Hepatocyte (in vitro differentiated cells): ENCODE measurements at regions not wholly inside any gene's neighbourhood (a gene's known extent, or its start where the extent isn't known, plus 50 kb on each side); places are given as distances from the start of the nearest gene placed in this dataset.

ENCODE experiments used
- CTCF ChIP-seq: fragments of 200-600 bp; sonication (generic); IDR thresholded peaks from 2 replicates; pipeline ENCODE4 v1.5.1; 2016; ENCODE audit warnings: antibody characterized with exemption, mild to moderate bottlenecking; ENCODE audit not compliant: poor library complexity
- EZH2phosphoT487 ChIP-seq: fragments of 200-600 bp; sonication (generic); IDR thresholded peaks from one replicate; pipeline ENCODE4 v1.6.1; 2018; ENCODE audit warnings: antibody characterized with exemption, mild to moderate bottlenecking, low read depth, moderate library complexity; ENCODE audit not compliant: unreplicated experiment, severe bottlenecking

GRCh38 chr2:144268036-144268678, 251.8 kb downstream of the ZEB2 start:
- no peak for TF ChIP-seq CTCF
- TF ChIP-seq EZH2phosphoT487: no peak
